Skeletal muscle tissue (tissue), 3 donors: ENCODE measurements at regions not wholly inside any gene's neighbourhood (a gene's known extent, or its start where the extent isn't known, plus 50 kb on each side); places are given as distances from the start of the nearest gene placed in this dataset.

ENCODE experiments used
- H3K27ac ChIP-seq: one replicate; pipeline ENCODE4 v1.7.0; 2013; ENCODE audit warnings: mild to moderate bottlenecking, low read depth, low read length, inconsistent platforms
- H3K27me3 ChIP-seq, 3 donors: one replicate each; pipeline ENCODE4 v1.7.0; 2013; ENCODE audit warnings: low read length in 3 of 3; ENCODE audit not compliant: control insufficient read depth in 3 of 3, insufficient read depth in 3 of 3
- H3K36me3 ChIP-seq, 3 donors: one replicate each; pipeline ENCODE4 v1.7.0; 2013; ENCODE audit warnings: low read length in 3 of 3; ENCODE audit not compliant: control insufficient read depth in 3 of 3, insufficient read depth in 3 of 3
- H3K4me1 ChIP-seq, 3 donors: one replicate each; pipeline ENCODE4 v1.7.0; 2013; ENCODE audit warnings: low read length in 3 of 3, mild to moderate bottlenecking in 3 of 3; ENCODE audit not compliant: control insufficient read depth in 3 of 3, insufficient read depth in 3 of 3
- H3K4me3 ChIP-seq, 3 donors: one replicate each; pipeline ENCODE4 v1.7.0; 2013; ENCODE audit warnings: low read length in 3 of 3
- H3K9ac ChIP-seq, 3 donors: one replicate each; pipeline ENCODE4 v1.7.0; 2013; ENCODE audit warnings: low read length in 3 of 3, mild to moderate bottlenecking in 3 of 3, moderate library complexity in 2 of 3, low read depth in 1 of 3
- H3K9me3 ChIP-seq, 3 donors: one replicate each; pipeline ENCODE4 v1.7.0; 2013; ENCODE audit warnings: low read length in 3 of 3; ENCODE audit not compliant: control insufficient read depth in 3 of 3
- donor health status: Osteomylitis.

DNA sequence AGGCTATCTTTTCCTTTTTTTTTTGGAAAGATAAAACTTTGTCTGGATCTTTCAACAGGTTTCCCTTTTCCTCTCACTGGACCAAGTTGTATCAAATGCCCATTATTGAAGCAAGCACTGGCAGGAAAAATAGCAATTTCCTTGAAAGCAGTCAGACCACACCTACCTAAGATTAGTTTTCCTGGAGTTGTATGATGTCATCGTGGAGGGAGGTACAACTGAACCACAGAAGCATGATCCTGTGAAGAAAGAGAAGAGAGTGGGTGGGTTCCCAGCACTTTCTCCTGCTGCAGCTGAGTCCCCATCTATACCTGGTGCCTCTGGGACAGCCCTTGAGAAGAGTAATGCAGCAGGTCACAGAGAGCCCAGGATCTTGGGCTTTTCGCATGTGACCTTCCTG lies 63.6 kb upstream of the ERCC4 start:
- no peak overlapping the region for H3K27ac ChIP-seq
- no peak overlapping the region for H3K9ac ChIP-seq
- no peaks in the 10 kb centered on the region for H3K27me3 ChIP-seq
- H3K4me1 ChIP-seq: no peaks in the 10 kb centered on the region
- H3K36me3 ChIP-seq: no peaks in the 10 kb centered on the region
- H3K4me3 ChIP-seq: no peak overlapping the region
- no peaks in the 10 kb centered on the region for H3K9me3 ChIP-seq

DNA sequence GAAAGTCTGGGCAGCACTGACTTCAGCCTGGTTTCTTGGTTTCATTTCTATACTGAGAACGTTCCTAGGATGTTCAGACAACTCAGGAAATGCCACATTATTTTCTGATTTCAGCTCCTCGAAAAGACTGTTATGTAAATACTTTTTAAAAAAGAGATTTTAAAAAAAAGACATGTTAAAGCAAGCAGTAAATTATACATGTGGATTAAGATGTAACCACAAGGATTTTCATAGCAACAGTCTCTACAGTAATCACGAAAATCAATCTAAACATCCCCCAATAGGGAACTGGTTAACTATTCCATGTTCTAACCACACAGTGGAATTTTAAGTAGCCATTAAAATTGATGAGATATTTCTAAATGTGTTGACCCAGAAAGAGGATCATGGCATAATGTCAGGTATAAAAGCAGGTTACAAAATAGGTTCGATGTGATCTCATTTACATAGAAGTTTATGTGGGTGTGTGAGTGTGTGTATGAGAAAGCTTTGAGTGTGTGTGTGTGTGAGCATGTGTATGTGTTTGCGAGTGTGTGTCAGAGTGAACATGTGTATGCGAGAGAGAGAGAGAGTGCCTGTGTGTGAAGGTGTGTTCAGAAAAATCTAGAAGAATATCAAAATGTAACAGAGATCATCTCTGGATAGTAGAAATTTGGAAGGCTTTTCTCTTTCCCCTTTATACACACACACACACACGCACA lies 63.0 kb upstream of the ERCC4 start:
- H3K9ac ChIP-seq: no peak overlapping the region
- H3K27ac ChIP-seq: no peak overlapping the region
- H3K4me3 ChIP-seq: no peak overlapping the region
- H3K4me1 ChIP-seq: no peaks in the 10 kb centered on the region
- no peaks in the 10 kb centered on the region for H3K9me3 ChIP-seq
- no peaks in the 10 kb centered on the region for H3K27me3 ChIP-seq
- no peaks in the 10 kb centered on the region for H3K36me3 ChIP-seq

DNA sequence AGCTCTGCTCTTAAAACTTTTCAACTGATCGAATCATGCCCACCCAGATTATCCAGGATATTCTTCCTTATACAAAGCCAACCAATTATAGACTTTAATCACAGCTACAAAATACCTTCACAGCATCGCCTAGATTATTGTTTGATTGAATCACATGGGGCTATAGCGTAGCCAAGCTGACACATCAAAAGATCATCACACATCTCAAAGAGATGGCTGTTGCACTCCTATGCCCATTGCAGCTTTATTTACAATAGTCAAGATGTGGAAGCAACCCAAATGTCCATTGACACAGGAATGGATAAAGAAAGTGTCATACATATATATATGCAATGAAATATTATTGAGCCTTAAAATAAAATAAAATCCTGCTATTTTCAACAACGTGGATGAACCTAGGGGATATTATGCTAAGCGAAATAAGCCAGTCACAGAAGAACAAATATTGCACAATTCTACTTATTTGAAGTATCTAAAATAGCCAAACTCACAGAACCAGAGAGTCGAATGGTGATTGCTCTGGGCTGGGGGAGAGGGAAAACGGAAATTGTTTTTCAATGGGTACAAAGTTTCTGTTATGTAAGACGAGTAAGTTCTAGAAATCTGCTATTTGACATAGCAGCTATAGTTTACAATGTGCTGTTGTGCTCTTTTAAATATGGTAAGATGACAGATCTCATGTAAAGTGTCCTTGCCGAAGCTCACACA lies 60.9 kb upstream of the ERCC4 start:
- Histone ChIP-seq H3K36me3 (no peaks in the 10 kb centered on the region), H3K27ac (no peak overlapping the region), H3K9ac (no peak overlapping the region), H3K4me3 (no peak overlapping the region), H3K27me3 (no peaks in the 10 kb centered on the region), H3K4me1 (no peaks in the 10 kb centered on the region), H3K9me3 (peaks cover 0 to 3% (median 0%) of the 10 kb centered on the region in 3 donors)

- Histone ChIP-seq H3K9ac (no peak overlapping the region), H3K27me3 (no peaks in the 10 kb centered on the region), H3K36me3 (no peaks in the 10 kb centered on the region), H3K4me1 (no peaks in the 10 kb centered on the region), H3K4me3 (no peak overlapping the region), H3K27ac (no peak overlapping the region), H3K9me3 (peaks cover 0 to 3% (median 0%) of the 10 kb centered on the region in 3 donors)
These were observed 56.7 kb upstream of the ERCC4 start for GRCh38 chr16:13863075-13863765.

DNA sequence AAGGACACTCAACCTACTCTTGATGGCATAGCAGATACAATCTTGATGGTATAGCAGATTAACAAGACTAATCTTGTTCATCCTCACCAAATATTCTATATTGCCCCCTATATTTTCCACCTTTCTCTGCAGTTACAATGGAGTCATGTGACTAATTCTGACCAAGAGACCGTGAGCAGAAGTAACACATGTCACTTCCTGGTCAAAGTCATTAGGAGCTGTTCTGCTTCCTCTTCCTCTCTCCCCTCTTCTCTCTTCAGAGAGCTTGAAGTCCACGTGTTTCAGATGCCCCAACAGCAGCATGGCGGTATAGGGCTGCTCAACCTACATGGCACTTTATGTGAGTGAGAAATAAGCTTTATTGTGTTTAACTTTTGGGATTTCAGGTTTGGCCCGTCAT lies 55.3 kb upstream of the ERCC4 start:
- Histone ChIP-seq H3K4me3 (no peak overlapping the region), H3K9me3 (peaks cover 0 to 3% (median 0%) of the 10 kb centered on the region in 3 donors), H3K27me3 (no peaks in the 10 kb centered on the region), H3K9ac (no peak overlapping the region), H3K36me3 (no peaks in the 10 kb centered on the region), H3K4me1 (no peaks in the 10 kb centered on the region), H3K27ac (no peak overlapping the region)

DNA sequence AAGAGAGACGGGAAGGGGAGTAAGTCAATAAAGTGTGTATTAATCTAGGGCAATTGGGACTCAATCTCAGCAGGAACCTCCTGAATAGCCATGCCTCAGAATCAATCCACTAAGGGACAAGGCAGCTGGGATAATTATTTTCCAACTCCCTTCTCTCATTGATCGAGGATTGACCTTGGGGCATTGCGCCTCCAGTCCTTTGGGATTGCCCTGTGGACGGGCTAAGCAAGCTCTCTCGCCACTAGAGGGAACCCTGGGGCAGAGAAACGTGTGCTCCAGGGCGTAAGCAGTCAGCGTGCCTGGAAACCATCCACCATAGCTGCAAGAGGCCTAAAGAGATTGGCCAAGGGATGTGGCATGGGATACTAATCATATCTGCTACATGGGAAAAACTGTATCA lies 53.9 kb upstream of the ERCC4 start:
- Histone ChIP-seq H3K27ac (no peak overlapping the region), H3K9ac (no peak overlapping the region), H3K36me3 (no peaks in the 10 kb centered on the region), H3K9me3 (peaks cover 0 to 3% (median 0%) of the 10 kb centered on the region in 3 donors), H3K27me3 (no peaks in the 10 kb centered on the region), H3K4me3 (no peak overlapping the region), H3K4me1 (no peaks in the 10 kb centered on the region)
